SK-N-SH (cell line): ENCODE measurements at regions not wholly inside any gene's neighbourhood (a gene's known extent, or its start where the extent isn't known, plus 50 kb on each side); places are given as distances from the start of the nearest gene placed in this dataset.

Experiments used
- EP300 ChIP-seq, 2 experiments: IDR thresholded peaks; 2 replicates each; pipeline versions ENCODE4 v1.4.0 to v1.6.1; 2012; ENCODE audit warnings: borderline replicate concordance in 1 of 2, low read depth in 1 of 2, low read length in 1 of 2
- TF ChIP-seq, protein P1 (sequence below): fragments of 200-600 bp; sonication (generic); IDR thresholded peaks from 2 replicates; pipeline ENCODE4 v1.6.1; 2017; ENCODE audit warnings: antibody characterized with exemption, mild to moderate bottlenecking, moderate library complexity
- TF ChIP-seq, protein P2 (sequence below): IDR thresholded peaks from 2 replicates; pipeline ENCODE4 v1.4.0; 2012; ENCODE audit warnings: low read depth

DNA sequence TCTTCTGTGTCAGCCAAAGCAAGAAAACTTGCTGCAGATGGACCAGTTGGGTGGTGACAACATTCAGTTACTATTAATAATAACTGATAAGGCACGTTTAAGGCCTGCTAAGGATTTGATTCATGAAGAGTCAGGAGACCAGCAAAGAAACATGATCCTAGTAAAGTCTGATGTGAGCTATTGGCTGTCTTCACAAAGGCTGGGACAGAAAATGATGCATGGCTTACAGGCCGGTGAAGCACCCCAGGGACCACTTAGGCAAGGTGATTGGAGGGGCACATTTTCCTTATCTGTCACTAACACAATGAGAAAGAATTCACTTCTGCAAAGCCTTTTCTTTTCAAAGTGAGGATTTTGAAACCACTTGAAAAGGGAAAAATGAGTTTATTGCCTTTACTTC is 65.4 kb upstream of the TRPC3 start:
- TF ChIP-seq, protein P1, sequence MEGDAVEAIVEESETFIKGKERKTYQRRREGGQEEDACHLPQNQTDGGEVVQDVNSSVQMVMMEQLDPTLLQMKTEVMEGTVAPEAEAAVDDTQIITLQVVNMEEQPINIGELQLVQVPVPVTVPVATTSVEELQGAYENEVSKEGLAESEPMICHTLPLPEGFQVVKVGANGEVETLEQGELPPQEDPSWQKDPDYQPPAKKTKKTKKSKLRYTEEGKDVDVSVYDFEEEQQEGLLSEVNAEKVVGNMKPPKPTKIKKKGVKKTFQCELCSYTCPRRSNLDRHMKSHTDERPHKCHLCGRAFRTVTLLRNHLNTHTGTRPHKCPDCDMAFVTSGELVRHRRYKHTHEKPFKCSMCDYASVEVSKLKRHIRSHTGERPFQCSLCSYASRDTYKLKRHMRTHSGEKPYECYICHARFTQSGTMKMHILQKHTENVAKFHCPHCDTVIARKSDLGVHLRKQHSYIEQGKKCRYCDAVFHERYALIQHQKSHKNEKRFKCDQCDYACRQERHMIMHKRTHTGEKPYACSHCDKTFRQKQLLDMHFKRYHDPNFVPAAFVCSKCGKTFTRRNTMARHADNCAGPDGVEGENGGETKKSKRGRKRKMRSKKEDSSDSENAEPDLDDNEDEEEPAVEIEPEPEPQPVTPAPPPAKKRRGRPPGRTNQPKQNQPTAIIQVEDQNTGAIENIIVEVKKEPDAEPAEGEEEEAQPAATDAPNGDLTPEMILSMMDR: no peak
- TF ChIP-seq, protein P2, sequence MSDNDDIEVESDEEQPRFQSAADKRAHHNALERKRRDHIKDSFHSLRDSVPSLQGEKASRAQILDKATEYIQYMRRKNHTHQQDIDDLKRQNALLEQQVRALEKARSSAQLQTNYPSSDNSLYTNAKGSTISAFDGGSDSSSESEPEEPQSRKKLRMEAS: no peak
- no peak for TF ChIP-seq EP300 (IDR thresholded peaks at IDR 0.05; ENCODE audit: borderline replicate concordance in 1 of 2, low read depth in 1 of 2, low read length in 1 of 2)
